GM21619 (cell line): ENCODE measurements at regions not wholly inside any gene's neighbourhood (a gene's known extent, or its start where the extent isn't known, plus 50 kb on each side); places are given as distances from the start of the nearest gene placed in this dataset.
"Not testable (repeated sequence)": the region's sequence is repeated elsewhere in the genome, so short reads cannot be mapped to it uniquely, and the experiment has no call there.

Experiments
- ATAC-seq: cut with Tn5 transposase; IDR thresholded peaks from one replicate; pipeline ENCODE4 v1.9.1; 2021; ENCODE audit not compliant: unreplicated experiment

- no peak for ATAC-seq
Measured at GRCh38 chr11:112612250-112612849, 348.9 kb upstream of the NCAM1 start.

DNA sequence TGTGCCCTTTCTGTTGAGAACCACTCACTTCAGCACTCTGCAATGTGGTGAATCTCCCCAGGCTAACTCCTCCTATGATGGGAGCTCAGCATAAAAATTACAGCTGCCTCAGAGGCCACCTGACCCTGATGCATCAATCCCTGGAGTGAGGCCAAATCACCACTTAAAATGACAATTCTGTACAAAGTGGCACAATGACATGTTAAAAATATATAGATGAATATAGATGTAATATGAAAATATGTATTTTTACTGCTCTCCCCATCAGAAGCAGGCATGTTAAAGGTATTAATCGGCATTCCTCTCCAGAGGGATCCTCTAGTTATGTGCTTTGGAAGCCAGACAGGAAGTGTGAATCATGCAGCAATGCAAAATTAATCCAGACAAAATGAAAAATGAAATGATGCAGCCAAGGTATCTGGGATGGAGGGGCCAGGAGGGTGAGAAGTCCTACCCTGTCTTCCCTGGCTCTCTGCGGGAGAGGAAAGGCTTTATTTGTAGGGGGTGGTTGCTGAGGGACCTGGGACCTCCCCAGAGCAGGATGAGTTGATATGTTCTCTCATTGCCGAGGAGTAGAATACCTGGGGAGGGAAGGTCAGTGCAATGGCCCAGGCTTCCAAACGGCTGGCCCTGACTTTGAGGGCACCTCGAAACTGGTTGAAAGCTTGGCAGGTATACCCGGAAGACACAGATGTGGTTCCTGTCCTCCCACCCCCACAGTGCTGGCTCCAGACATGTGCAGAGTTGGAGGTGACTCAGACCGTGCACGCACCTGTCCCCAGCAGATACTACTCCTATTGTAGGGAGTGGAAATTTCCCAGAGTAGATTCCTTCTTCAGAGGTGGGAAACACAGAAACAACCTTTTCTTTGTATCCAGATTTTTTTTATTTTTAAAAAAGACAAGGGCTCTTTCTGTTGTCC, 347.9 kb upstream of the NCAM1 start:
- no peak for ATAC-seq

GRCh38 chr11:112614605-112615004, 346.6 kb upstream of the NCAM1 start:
- no peak for ATAC-seq

- ATAC-seq, result no peak
Measured at GRCh38 chr11:112615238-112615637, 346.0 kb upstream of the NCAM1 start.

DNA sequence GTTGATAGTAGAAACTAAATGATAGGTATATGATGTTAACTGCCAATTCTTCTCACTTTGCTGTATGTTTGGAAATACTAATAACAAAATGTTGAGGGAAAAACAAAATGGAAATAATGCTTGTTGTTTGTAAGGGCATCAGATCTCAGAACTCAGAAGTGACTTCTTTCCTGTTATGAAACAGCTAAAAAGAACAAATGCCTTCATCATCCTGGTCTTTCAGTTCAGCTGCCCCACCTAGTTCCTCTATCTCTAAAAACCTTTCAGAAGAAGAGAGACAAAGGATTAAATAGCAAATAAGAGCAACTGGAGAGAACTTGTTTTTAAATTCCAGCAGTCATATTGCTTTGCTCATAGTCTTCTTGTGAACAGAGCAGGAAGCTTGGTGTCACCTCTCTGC, 345.3 kb upstream of the NCAM1 start:
- ATAC-seq, result no peak

DNA sequence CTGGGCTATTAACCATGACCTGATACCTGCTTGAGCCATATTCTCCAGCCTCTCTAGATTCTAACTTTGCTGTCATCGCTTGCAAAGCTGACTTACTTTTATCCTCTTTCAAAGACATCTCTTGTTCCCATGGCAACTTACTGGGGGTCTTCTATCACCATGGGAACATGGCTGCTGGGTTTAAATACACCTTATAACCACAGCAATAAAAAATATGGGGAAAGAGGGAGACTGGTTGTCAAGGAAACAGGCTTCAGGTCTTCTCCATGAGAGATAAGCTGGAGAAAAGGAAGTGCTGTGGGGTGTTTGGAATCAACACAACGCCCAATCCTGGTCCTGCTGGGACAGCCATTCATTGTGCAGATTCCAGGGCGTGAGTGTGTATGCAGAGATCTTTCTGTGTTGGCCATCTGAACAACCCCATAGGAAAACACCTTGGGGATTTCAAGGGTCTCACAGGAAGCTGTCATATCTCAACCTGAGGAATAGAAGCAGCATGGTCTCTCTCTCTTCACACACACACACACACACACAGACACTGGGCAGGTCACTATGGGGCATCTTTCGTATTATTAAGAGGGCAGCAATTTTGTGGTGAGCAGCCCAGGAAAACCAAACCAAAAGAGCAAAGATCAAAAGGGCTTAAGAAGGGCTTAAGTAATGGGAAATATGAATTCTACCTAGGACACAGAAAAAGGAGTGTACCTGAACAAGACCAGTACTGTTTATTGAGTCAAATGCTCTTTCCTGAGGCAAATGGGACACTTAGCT, 344.7 kb upstream of the NCAM1 start:
- no peak for ATAC-seq

DNA sequence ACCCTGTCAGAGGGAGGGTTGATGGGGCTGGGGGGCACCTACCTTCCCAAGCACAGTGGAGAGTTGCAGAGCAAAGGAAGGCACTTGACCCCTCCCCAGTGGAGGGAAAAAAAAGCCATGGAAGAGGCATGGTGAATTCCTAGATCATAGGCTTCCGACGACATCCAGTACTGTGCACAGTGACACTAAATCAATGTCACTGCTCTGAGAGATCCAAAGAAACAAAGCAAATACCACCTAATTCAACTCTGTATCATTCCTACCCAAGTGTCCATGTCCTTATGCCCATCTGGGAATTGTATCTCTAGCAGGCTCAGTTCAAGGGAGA, 344.2 kb upstream of the NCAM1 start:
- ATAC-seq, result no peak

DNA sequence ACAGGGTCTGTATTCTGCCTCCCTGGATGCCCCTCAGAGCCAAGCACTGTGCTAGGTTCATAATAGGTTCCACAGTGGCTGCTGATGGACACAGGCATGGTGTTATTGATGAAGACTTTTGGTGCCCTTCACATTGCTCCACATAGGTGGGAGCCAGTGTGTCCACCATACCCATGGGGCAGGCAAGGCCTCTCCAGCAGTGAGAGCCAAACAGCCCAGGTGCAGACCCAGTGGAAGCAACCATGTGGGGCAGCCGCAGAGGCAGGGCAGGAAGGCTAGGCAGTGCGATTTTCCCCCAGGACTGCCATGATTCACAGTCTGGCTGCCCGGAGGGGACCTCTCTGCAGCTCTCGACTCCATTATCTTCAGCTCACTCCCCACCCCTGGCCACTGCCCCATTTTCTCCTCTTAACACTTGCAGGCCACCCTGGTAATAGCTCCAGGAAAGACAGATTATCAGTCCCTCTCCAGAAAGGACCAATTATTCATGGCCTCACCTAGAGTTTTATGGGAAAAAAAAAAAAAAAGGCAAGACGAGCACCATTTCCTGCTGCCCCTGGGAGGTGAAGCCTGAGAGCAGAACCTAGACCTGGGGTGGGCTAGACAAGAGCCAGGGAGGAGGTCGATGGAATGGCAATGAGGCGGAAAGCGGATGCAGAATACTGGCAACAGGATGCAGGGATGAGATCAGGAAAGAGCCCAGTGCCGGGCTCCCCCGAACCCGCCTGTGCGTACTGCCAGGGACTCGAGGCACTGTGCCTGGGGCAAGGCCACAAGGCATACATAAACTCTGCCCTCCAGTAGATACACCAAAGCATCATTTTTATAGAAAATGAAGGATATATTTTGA, 343.0 kb upstream of the NCAM1 start:
- ATAC-seq, result no peak

- no peak for ATAC-seq
Measured at GRCh38 chr11:112619106-112619505, 342.1 kb upstream of the NCAM1 start.

DNA sequence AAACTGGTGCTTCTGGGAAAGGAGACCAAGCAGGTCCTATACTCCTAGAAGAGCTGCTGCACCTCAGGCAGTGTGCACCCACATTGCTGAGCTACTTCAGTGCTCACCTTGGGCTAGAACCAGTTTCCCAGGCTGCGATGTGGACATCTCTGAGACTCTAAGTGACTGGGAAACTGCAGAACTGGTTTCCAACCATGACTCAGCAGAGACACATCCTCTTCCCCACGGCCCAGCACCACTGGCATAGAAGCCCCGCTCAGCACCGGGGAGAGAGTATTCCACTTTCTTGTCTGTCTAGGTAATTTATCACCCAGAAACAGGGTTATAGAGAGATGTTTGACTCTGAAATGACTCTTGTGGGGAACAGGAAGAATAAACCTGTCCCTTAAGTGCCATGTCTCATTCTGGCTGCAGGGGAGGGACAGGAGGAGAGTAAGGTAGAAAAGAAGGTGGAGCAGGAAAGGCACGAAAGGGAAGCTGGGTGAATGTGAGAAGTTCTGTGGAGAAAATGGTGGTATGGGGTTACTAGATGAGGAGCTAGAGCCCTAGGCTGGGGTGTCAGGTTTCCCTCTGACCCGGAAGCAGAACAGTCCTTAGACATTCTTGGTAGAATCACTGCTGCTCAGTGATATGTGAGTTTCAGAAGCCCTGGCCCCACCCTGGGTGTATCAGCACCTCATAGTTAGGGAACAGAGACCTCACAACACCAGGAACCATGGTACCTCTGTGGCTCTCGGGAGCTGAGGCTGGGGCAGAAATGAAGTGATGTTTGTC, 340.4 kb upstream of the NCAM1 start:
- no peak for ATAC-seq

DNA sequence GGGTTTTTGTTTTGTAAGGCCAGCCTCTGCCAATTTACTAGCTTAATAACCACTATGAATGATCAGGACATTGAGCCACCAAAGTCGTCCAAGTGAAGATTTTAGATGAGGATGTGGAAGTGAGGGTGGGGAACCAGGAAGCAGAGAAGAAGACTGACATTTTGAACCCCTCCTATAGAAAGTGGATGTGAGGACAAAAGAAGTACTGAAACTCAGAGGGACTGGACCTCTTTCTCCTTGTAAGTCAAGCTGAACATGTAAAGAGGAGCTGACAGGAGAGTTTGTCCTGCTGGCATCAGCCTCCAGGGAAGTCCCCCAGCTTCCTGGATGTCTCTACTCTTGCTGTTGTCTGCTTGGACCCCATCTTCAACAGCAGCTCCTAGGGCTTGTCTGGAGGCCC, 338.2 kb upstream of the NCAM1 start:
- no peak for ATAC-seq

GRCh38 chr11:112624431-112624830, 336.8 kb upstream of the NCAM1 start:
- ATAC-seq, result no peak

DNA sequence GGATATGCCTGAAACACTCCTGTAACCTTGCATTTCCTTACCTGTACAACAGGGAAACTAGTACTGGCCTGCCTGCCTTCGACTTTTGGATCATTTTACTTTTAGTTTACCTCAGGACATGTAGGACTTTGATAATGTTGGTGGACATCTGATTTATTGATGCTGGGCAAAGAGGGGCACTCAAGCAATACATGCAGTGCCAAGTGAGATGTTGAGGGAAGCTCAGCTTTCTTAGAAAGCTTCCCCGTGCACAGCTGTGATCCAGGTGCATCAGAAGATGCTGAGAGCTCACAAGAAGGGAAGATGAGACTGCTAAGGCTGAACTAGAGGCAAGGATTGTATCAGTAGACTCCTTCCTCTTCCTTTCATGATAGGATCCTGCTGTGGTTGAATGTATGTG, 336.2 kb upstream of the NCAM1 start:
- ATAC-seq, result not testable (repeated sequence)

- no peak for ATAC-seq
Measured at GRCh38 chr11:112625814-112626213, 335.4 kb upstream of the NCAM1 start.

DNA sequence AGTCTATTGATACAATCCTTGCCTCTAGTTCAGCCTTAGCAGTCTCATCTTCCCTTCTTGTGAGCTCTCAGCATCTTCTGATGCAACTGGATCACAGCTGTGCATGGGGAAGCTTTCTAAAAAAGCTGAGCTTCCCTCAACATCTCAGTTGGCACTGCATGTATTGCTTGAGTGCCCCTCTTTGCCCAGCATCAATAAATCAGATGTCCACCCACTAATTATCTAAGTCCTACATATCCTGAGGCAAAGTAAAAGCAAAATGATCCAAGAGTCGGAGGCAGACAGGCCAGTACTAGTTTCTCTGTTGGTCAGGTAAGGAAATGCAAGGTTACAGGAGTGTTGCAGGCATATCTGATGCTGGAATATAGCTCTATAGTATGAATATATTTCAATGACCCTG, 334.5 kb upstream of the NCAM1 start:
- ATAC-seq, result no peak

- peak; percentile 72 for ATAC-seq
Measured at GRCh38 chr11:112627588-112628045, 333.6 kb upstream of the NCAM1 start.

GRCh38 chr11:112628676-112629075, 332.5 kb upstream of the NCAM1 start:
- no peak for ATAC-seq

DNA sequence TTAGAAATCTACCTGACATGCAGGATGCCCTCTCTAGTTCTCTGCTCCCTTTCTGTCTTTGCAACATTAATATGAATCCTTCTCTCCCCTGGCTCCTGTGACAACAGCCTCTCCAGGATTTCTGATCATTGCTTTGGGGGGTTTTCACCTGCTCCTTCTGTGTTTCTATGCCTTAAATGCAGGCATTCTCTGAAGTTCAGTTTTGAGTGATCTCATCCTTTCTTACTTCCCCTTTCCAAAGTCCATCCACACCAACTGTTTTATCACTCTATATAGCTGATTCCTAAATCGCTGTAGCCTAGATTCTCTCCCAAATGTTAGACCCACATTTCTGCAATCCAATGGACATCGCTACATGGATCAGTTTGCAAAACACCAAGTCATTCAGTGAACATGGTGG, 330.7 kb upstream of the NCAM1 start:
- no peak for ATAC-seq

DNA sequence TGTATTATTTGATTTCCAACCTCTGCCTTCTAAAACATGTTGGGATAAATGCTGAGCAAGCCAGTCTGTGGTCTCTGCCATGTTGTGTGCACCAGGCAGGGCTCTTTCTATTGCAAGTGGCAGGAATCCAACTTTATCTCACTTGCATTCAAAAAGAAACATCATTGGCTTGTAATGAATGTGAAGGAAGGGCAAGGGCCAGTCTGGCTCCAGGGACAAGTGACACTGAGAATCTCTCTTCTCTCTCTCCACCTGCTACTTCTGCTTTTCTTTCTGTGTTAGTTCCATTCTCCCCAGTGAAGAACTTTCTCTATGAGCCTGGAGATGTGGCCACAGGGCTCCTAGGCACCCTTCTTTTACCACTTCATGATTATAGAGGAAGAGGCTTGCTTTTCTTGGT, 329.9 kb upstream of the NCAM1 start:
- no peak for ATAC-seq

GRCh38 chr11:112632866-112633505, 328.2 kb upstream of the NCAM1 start:
- no peak for ATAC-seq
